ENCODE measurements at regions not wholly inside any gene's neighbourhood (a gene's known extent, or its start where the extent isn't known, plus 50 kb on each side); places are given as distances from the start of the nearest gene placed in this dataset.
"Not testable (repeated sequence)": the region's sequence is repeated elsewhere in the genome, so short reads cannot be mapped to it uniquely, and the experiment has no call there.

- DNase-seq: no peak
Measured at GRCh38 chr16:88128556-88128955, 177.3 kb downstream of the BANP start.

GRCh38 chr16:88129133-88129532, 177.9 kb downstream of the BANP start:
- DNase-seq: not testable (repeated sequence)

GRCh38 chr16:88130016-88130415, 178.8 kb downstream of the BANP start:
- no peak for DNase-seq

GRCh38 chr16:88130681-88131080, 179.4 kb downstream of the BANP start:
- DNase-seq: no peak

- no peak for DNase-seq
Measured at GRCh38 chr16:88131256-88131655, 180.0 kb downstream of the BANP start.

GRCh38 chr16:88131966-88132365, 180.7 kb downstream of the BANP start:
- no peak for DNase-seq

- DNase-seq: no peak
Measured at GRCh38 chr16:88132836-88133506, 181.7 kb downstream of the BANP start.

GRCh38 chr16:88133507-88133843, 182.2 kb downstream of the BANP start:
- no peak for DNase-seq

- DNase-seq: not testable (repeated sequence)
Measured at GRCh38 chr16:88134172-88134898, 183.1 kb downstream of the BANP start.

- DNase-seq: not testable (repeated sequence)
Measured at GRCh38 chr16:88134899-88135682, 183.9 kb downstream of the BANP start.

- not testable (repeated sequence) for DNase-seq
Measured at GRCh38 chr16:88136211-88136713, 185.0 kb downstream of the BANP start.

GRCh38 chr16:88136939-88137338, 185.7 kb downstream of the BANP start:
- not testable (repeated sequence) for DNase-seq

- DNase-seq: not testable (repeated sequence)
Measured at GRCh38 chr16:88139141-88139540, 187.9 kb downstream of the BANP start.

GRCh38 chr16:88140195-88140594, 189.0 kb downstream of the BANP start:
- not testable (repeated sequence) for DNase-seq

- DNase-seq: no peak
Measured at GRCh38 chr16:88141580-88141979, 190.3 kb downstream of the BANP start.

- not testable (repeated sequence) for DNase-seq
Measured at GRCh38 chr16:88142056-88142935, 191.1 kb downstream of the BANP start.

GRCh38 chr16:88143122-88144027, 192.1 kb downstream of the BANP start:
- DNase-seq: not testable (repeated sequence)

GRCh38 chr16:88144028-88144511, 192.8 kb downstream of the BANP start:
- no peak for DNase-seq

GRCh38 chr16:88145376-88145775, 194.1 kb downstream of the BANP start:
- DNase-seq: not testable (repeated sequence)

- DNase-seq: not testable (repeated sequence)
Measured at GRCh38 chr16:88145824-88146405, 194.7 kb downstream of the BANP start.

GRCh38 chr16:88148078-88148477, 196.8 kb downstream of the BANP start:
- not testable (repeated sequence) for DNase-seq

All from CD4-positive, alpha-beta T cell treated with Interleukin-1 beta for 1 hour (primary cell).